ENCODE measurements at regions not wholly inside any gene's neighbourhood (a gene's known extent, or its start where the extent isn't known, plus 50 kb on each side); places are given as distances from the start of the nearest gene placed in this dataset.

DNA sequence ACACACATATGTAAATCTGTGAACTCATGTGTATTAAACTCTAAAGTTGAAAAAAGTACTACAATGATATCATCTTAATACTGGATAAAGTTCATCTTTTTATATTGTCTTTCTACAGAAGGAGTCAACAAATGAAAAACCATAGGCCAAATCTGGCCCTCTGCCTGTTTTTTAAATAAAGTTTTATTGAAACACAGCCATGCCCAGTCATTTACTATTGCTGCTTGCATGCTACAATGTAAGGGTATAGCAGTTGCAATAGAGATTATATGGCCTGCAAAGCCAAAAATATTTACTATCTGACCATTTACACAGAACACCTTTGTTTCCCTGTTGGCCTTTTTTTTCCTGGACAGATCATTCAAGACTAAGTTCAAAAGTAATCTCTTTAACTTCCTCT lies 374.6 kb upstream of the ARID1B start:
- DNase-seq = no peak

- DNase-seq = no peak
These were observed 375.0 kb upstream of the ARID1B start for GRCh38 chr6:156402227-156402626.

GRCh38 chr6:156400487-156400886 lies 376.7 kb upstream of the ARID1B start:
- DNase-seq = no peak

DNA sequence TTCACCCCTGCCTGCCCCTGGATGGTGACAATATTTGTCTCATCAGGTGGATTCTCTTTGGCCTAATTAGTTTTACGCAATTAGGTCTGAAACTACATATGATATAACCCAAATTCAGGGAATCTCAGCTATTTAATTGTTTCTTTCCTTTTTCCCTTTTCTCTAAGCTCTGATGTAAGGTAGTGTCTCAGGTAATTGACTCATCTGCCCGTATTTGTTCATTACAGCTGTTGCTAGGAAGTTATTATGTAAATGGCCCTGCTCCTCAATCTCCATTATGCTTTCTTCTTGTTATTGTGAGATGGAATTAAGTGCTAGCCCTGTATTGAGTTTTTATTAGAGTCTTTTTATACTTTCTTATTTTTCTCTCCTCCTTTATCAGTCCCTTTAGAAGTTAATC lies 378.2 kb upstream of the ARID1B start:
- no peak for DNase-seq

- no peak for DNase-seq
These were observed 378.8 kb upstream of the ARID1B start for GRCh38 chr6:156398371-156398770.

DNA sequence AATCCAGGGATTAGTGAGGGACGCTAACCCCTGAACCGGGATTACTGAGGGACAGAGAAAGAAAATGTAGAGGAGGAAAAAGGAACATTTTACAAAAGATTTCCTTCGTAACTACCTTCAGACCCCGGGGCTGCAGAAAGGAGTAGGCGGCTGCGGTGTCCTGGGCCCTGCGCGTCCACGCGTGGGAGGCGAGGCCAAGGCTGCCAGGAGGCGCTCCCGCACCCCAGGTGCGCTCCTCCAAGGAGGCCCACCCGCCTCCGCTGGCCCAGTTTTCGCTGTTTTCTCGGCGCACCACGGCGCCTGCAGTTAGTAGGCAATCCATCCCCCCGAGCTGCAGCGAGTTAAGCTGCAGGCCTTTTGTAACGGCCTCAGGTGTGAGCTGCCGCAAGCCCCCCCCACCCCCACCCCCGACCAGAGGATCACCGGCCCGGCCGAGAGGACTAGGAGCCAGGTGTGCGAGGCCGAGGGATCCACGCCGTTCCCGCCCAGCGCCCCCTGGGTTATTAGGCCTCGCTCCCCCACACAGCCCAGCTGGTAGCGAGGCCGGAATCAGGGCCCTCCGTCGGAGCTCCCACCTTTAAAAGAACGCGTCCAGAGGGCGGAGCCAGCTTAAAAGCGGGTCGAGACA lies 380.3 kb upstream of the ARID1B start:
- DNase-seq = no peak

GRCh38 chr6:156396068-156396771 lies 381.0 kb upstream of the ARID1B start:
- no peak for DNase-seq

DNA sequence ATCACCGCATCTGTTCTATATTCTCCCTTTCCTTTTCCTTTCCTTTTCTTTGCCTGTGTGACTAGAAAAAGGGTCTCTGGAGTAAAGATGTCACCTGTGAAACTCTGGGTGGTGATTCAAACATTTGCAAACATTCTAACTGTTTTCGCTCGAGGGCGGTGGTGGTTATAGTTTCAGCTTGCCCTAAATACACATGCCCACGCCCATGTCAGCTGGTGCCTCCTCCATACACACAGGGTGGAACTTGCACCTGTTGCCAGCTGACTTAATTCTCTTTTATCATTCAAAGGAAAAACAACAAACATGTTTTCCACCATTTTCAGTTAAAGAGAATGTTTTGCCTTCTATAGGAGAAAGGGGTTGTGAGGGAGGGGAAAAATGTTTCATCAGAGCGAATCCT lies 381.9 kb upstream of the ARID1B start:
- no peak for DNase-seq

- no peak for DNase-seq
These were observed 384.5 kb upstream of the ARID1B start for GRCh38 chr6:156392648-156393047.

DNA sequence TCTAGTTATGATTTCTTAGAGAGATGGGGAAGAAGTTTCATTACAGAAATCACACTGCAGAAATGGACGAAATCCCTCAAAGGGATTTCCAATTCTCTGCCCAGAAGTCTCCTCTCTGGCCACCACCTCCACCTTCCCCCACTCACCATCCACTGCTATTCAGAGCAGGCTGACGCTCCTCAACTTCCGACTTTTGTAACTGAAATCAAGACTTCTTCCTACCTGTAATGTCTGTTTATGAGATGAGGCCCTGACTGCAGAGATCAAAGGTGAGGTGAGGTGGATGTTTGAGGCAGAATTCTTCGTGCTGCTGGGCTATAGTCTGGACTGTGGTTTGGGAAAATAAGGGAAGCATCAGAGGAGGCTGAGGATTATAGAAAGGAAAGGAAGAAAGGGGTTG lies 385.2 kb upstream of the ARID1B start:
- DNase-seq = no peak

GRCh38 chr6:156391061-156391672 lies 386.0 kb upstream of the ARID1B start:
- no peak for DNase-seq

DNA sequence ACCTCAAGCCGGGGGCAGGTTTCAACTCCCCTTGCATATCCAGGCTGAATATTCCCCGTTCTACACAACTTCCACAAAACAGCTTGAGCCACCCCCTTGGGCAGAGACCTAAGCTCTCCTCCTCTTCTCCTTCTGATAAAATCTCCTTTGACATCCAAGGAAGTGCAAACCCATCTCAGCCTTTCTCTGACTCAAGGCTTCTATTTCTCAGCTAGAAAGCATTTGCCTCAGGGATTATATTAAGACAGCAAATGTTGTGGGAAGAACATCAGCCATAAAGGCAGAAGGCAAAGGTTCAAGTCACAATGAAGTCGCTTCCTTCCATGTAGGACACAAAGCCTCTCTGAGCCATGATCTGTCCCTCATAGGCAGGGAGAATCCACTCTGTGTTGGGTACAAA lies 386.6 kb upstream of the ARID1B start:
- no peak for DNase-seq

GRCh38 chr6:156389296-156389695 lies 387.9 kb upstream of the ARID1B start:
- DNase-seq = no peak

GRCh38 chr6:156387472-156387871 lies 389.7 kb upstream of the ARID1B start:
- no peak for DNase-seq

DNA sequence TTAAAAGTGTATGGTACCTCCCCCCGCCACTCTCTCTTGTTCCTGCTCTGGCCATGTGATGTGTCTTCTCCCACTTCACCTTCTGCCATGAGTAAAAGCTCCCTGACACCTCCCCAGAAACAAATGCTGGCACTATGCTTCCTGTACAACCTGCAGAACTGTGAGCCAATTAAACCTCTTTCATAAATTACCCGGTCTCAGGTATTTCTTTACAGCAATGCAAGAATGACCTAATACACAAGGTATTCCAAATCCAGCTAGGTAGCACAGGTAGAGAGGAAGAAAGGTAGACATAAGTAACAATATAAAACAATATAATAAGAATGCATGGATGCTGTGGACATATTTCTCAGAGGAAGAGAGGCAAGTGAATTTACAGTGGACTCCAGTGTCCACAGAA lies 394.1 kb upstream of the ARID1B start:
- no peak for DNase-seq

DNA sequence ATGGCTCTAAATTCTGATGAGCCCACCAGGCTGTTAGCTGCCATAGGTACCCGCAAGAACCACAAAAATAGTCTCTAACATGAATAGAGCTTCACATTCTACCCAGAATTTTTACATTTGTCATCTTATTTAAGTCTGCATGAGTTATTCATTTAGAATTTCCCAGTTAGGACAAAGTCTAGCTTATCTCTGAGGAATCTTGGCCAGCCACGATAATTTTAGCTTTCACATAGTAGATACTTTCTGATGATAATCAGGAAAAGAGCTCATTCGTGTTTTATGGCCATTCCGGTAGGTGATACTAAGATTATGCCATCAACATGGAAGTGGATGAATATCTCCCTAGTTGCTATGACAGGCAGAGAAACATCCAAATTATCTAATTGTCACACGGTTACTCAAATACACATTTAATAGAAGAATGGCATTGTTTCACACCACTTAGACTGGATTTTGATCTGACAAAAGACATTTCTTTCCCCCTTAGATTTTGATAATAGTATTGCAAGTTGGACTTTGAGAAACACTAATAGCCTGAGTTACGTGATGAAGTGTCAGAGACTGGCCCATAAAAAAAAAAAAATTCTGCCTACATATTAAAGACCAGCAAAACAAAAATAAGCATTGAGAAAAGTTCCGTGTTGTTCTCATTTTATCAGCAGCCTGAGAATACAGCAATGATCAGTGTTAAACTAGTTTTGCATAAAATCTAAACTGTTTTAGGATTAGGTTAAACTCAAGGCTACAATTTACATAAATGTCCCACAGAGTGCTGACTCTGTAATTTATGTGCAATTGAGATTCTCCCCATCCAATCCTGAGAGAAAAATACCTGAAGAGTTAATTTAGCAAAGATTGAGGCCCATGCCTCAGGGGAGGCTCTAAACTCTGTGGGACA lies 397.5 kb upstream of the ARID1B start:
- no peak for DNase-seq

GRCh38 chr6:156378853-156379252 lies 398.3 kb upstream of the ARID1B start:
- DNase-seq = no peak

- DNase-seq = no peak
These were observed 401.1 kb upstream of the ARID1B start for GRCh38 chr6:156376091-156376490.

- no peak for DNase-seq
These were observed 417.3 kb upstream of the ARID1B start for GRCh38 chr6:156359912-156360311.

DNA sequence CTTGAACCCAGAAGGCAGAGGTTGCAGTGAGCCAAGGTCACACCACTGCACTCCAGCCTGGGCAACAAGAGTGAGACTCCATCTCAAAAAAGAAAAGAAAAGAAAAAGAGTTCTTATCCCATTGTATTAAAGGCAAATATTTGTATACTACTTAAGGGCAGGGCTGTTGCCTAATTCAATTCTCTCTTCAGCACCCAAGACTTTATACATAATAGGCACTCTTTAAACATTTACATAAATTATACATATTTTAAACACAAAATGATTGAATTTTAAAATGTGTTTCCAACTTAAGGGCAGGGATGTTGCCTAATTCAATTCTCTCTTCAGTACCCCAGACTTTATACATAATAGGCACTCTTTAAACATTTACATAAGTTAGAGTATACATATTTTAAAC lies 424.3 kb upstream of the ARID1B start:
- no peak for DNase-seq

DNA sequence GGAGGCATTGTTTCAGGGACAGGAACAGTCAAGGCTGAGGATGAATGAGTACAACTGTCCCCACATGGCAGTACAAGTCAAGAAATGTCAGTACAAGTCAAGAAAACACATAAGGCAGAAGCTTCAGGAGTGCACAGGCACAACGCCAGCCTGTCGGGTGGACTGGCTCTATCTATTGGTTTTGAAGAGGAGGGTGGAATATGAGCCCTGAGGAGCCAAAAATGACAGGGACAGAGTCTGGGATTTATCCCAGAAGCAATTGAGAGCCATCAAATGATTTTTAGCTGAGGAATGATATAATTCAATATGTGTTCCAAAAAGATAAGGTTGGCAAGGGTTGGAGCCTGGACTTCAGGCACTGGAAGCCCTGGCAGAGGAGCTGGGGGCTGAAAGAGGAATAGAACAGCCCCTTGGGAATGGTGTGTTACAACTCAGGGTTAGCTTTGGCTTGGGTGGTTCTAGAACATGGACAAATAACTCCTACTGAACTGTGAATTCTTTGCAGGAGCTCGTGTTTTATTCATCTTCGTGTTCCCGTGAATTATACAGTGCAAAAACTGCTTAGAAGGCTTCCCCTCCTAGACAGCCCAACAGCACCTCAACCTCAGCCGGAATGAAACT lies 425.7 kb upstream of the ARID1B start:
- no peak for DNase-seq

DNA sequence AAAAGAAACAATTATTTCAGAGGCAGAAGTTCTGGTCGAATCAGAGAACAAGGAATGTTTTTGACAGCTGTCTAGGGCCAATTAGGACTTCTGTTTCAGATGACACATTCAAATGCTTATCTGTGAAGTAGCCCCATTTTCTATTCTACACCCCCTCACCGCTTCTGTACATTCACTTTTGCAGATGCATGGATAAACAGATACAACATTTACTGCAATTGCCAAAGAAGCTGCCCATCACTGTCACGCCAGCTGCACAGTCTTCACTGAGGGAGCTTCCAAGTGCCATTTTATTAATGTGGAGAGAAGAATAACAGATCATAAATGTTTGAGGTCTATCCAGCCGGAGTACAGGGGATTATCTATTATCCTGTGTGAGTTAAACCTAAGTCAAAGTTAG lies 426.8 kb upstream of the ARID1B start:
- no peak for DNase-seq

- no peak for DNase-seq
These were observed 428.3 kb upstream of the ARID1B start for GRCh38 chr6:156348849-156349248.
